ENCODE measurements at regions not wholly inside any gene's neighbourhood (a gene's known extent, or its start where the extent isn't known, plus 50 kb on each side); places are given as distances from the start of the nearest gene placed in this dataset.

DNA sequence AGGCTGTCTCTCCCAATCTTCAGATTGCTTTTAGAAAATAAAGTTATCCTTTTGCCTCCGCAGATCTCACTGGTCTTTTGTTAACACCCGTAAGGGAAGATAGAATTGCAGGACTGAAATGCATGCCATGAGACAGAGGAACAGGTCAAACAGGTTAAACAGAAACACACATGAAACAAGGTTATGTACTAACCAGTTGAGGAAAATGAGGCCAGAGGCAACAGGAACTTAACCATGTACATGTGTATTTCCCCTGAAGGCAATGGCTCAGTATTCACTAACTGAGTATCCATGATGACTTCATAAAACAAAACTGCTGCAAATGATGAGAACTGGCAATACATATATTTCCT lies 169.1 kb upstream of the NSMCE3 start:
- 75% methylated on average over 2 of the region's 2 CpGs for WGBS

DNA sequence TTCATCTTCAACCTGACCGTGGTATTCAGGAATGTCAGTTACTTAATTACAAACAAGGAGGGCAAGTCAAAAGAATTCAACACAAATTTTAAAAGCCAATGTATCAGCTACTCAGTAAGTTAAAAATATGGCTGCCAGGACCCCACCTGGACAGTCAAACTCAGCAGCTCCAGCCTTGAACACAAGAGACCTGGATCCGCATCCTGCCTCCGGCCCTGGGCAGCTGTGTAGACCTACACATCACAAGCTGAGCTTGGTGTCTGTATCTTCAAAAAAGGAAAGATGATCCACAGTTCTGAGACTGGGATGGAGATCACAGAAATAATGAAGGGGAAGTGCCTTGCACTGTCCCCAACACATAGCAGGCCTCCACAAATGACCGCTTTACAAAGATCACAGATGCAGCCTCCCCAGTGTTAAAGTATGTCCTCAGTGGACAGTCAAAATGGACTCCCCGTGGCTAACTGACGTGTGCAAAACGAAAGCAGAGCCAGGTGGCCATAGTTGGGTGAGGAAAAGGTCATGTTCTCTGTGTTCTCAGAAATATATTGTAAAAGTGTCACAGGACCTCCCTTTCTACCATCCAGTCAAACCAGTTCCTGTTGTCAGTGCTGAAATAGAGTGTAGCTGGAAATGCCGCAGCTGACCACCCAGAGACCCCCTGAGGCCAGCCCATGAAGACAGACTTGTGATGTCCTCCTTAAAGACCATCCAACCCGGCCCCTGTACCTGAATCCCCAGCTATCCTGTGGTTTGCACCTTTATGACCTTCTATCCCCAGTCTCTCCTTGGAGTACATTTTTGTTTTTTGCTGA lies 168.5 kb upstream of the NSMCE3 start:
- TF ChIP-seq POLR2AphosphoS5 (IDR thresholded peaks at IDR 0.05) = no peak
- TF ChIP-seq EP300 (IDR thresholded peaks at IDR 0.05) = no peak
- TF ChIP-seq, protein P1, sequence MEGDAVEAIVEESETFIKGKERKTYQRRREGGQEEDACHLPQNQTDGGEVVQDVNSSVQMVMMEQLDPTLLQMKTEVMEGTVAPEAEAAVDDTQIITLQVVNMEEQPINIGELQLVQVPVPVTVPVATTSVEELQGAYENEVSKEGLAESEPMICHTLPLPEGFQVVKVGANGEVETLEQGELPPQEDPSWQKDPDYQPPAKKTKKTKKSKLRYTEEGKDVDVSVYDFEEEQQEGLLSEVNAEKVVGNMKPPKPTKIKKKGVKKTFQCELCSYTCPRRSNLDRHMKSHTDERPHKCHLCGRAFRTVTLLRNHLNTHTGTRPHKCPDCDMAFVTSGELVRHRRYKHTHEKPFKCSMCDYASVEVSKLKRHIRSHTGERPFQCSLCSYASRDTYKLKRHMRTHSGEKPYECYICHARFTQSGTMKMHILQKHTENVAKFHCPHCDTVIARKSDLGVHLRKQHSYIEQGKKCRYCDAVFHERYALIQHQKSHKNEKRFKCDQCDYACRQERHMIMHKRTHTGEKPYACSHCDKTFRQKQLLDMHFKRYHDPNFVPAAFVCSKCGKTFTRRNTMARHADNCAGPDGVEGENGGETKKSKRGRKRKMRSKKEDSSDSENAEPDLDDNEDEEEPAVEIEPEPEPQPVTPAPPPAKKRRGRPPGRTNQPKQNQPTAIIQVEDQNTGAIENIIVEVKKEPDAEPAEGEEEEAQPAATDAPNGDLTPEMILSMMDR (IDR thresholded peaks at IDR 0.05) = no peak
- no peak for TF ChIP-seq POLR2A (IDR thresholded peaks at IDR 0.05; ENCODE audit: low read depth)
- Histone ChIP-seq H3K9me3 (no peaks in the 10 kb centered on the region), H3K36me3 (no peaks in the 10 kb centered on the region), H3K27me3 (peaks cover 0 to 4% (median 0%) of the 10 kb centered on the region in 4 donors), H3K4me3 (no peak overlapping the region), H3K4me1 (no peaks in the 10 kb centered on the region), H3K27ac (replicated peaks in 1 of 4) (no peak overlapping the region)
- DNase-seq (ENCODE audit: extremely low spot score) = no peak
- intact Hi-C loops (cut with DNase I) = no loop called here
- WGBS = 76% methylated on average over 9 of the region's 9 CpGs

More for the DNA sequence above, 169.1 kb upstream of the NSMCE3 start:
- peaks cover 0 to 4% (median 0%) of the 10 kb centered on the region in 4 donors for H3K27me3 ChIP-seq
- no peaks in the 10 kb centered on the region for H3K9me3 ChIP-seq
- no peaks in the 10 kb centered on the region for H3K4me1 ChIP-seq
- DNase-seq (ENCODE audit: extremely low spot score) = no peak
- H3K27ac ChIP-seq (replicated peaks in 1 of 4) = no peak overlapping the region
- intact Hi-C loops (cut with DNase I) = no loop called here
- no peak for TF ChIP-seq POLR2AphosphoS5 (IDR thresholded peaks at IDR 0.05)
- no peak for TF ChIP-seq EP300 (IDR thresholded peaks at IDR 0.05)
- TF ChIP-seq POLR2A (IDR thresholded peaks at IDR 0.05; ENCODE audit: low read depth) = no peak
- TF ChIP-seq, protein P1 (IDR thresholded peaks at IDR 0.05) = no peak
- no peaks in the 10 kb centered on the region for H3K36me3 ChIP-seq
- no peak overlapping the region for H3K4me3 ChIP-seq

DNA sequence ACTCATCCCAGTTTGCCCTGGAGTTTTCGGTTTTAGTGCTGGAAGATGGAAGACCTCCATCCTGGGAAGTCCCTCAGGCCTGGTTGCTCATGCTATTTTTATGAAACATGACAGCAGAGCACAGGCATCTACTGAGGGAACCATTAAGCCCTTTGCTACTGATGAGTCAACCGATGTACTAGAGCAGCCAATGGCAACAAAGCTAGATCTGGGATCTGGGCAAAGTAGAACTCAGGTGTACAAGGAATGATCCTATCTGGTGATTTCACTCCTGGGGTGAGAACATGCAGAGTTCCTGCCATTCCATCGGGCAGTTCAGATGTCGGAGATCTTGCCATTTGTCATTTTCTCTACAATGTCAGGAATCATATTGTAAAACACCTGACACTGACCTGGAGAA lies 166.2 kb upstream of the NSMCE3 start:
- Histone ChIP-seq H3K4me1 (no peaks in the 10 kb centered on the region), H3K27me3 (peaks cover 0 to 13% (median 0%) of the 10 kb centered on the region in 4 donors), H3K36me3 (no peaks in the 10 kb centered on the region), H3K9me3 (no peaks in the 10 kb centered on the region), H3K4me3 (no peak overlapping the region), H3K27ac (replicated peaks in 1 of 4) (no peak overlapping the region)
- WGBS = 89% methylated on average over 3 of the region's 4 CpGs
- peak; percentile 45 for DNase-seq (ENCODE audit: extremely low spot score)
- TF ChIP-seq POLR2A (IDR thresholded peaks at IDR 0.05; ENCODE audit: low read depth) (no peak), EP300 (IDR thresholded peaks at IDR 0.05) (no peak), POLR2AphosphoS5 (IDR thresholded peaks at IDR 0.05) (no peak)
- TF ChIP-seq, protein P1 (IDR thresholded peaks at IDR 0.05) = no peak
- intact Hi-C loops (cut with DNase I) = no loop called here

DNA sequence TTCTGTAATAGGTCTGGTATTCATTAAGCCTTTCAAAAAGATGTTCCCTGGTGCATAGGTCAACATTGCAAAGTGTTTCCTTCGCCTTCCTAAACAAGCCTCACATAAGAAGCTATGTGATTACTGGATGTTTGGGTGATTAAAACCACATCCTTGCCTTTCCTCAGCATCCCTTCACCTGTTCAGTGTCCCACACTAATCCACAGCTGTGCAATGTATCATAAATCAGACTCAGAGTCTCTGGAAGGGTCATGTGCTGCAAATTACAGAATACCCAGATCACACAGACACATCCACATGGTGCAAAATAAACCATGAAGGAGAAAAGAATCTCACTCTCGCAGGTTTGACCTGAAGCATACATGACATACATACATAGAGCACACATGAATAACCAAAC lies 164.7 kb upstream of the NSMCE3 start:
- DNase-seq (ENCODE audit: extremely low spot score) = no peak
- Histone ChIP-seq H3K27me3 (peaks cover 0 to 14% (median 0%) of the 10 kb centered on the region in 4 donors), H3K36me3 (no peaks in the 10 kb centered on the region), H3K4me3 (no peak overlapping the region), H3K4me1 (no peaks in the 10 kb centered on the region), H3K9me3 (no peaks in the 10 kb centered on the region), H3K27ac (replicated peaks in 1 of 4) (no peak overlapping the region)
- no peak for TF ChIP-seq EP300 (IDR thresholded peaks at IDR 0.05)
- TF ChIP-seq, protein P1 (IDR thresholded peaks at IDR 0.05) = no peak
- intact Hi-C loops (cut with DNase I) = no loop called here
- WGBS = 65% methylated on average over 2 of the region's 2 CpGs
